HEK293 (cell line): ENCODE measurements at regions not wholly inside any gene's neighbourhood (a gene's known extent, or its start where the extent isn't known, plus 50 kb on each side); places are given as distances from the start of the nearest gene placed in this dataset.

Experiments used
- CTCF ChIA-PET: fragments of 350-600 bp; formaldehyde crosslinking; extraction: SDS; loops from one replicate; lab custom pipeline; 2021; ENCODE audit warnings: antibody characterized with exemption; lab: Yijun Ruan, JAX
- POLR2A ChIA-PET: fragments of 300-600 bp; formaldehyde crosslinking; extraction: SDS; loops from one replicate; lab custom pipeline; 2020; ENCODE audit warnings: antibody characterized with exemption, inconsistent platforms; lab: Yijun Ruan, JAX
- H3K27ac ChIP-seq: fragments of 200-500 bp; sonication (Bioruptor generic); 2 replicates; pipeline ENCODE4 v1.5.1; 2014; ENCODE audit warnings: low read depth, low read length, control low read depth, inconsistent platforms; ENCODE audit errors: extremely low read depth
- H3K36me3 ChIP-seq, 2 experiments: fragments of 200-500 bp in 1 of 2; sonication (Bioruptor generic) in 1 of 2; 1 replicate in 1 of 2; 2 replicates in 1 of 2; pipeline ENCODE4 v1.5.1; 2014 to 2017; ENCODE audit warnings: inconsistent platforms in 2 of 2, low read length in 2 of 2; ENCODE audit not compliant: control insufficient read depth in 2 of 2, insufficient read depth in 1 of 2
- H3K4me1 ChIP-seq: fragments of 200-500 bp; sonication (Bioruptor generic); 2 replicates; pipeline ENCODE4 v1.5.1; 2014; ENCODE audit warnings: mild to moderate bottlenecking, low read length, inconsistent platforms; ENCODE audit not compliant: control insufficient read depth, insufficient read depth
- H3K4me3 ChIP-seq: 2 replicates; pipeline ENCODE4 v1.5.1; 2011; ENCODE audit warnings: low read depth, mild to moderate bottlenecking, control low read depth, low read length, moderate library complexity
- H3K9me3 ChIP-seq: fragments of 200-500 bp; sonication (Bioruptor generic); 2 replicates; pipeline ENCODE4 v1.5.1; 2014; ENCODE audit warnings: low read depth, low read length, inconsistent platforms; ENCODE audit not compliant: control insufficient read depth, insufficient read depth
- GLIS2 ChIP-seq: fragments of 450-650 bp; formaldehyde crosslinking; IDR thresholded peaks from 2 replicates; pipeline ENCODE4 v1.5.1; 2016; ENCODE audit warnings: missing biosample characterization, missing genetic modification characterization
- HOXA7 ChIP-seq: sonication (generic); formaldehyde crosslinking; IDR thresholded peaks from 2 replicates; pipeline ENCODE4 v1.8.1; 2022; ENCODE audit warnings: missing genetic modification reagents, borderline replicate concordance
- MYNN ChIP-seq: fragments of 450-650 bp; formaldehyde crosslinking; IDR thresholded peaks from 2 replicates; pipeline ENCODE4 v1.5.1; 2016; ENCODE audit warnings: missing biosample characterization, missing genetic modification characterization, borderline replicate concordance
- REPIN1 ChIP-seq: fragments of 450-650 bp; formaldehyde crosslinking; IDR thresholded peaks from 2 replicates; pipeline ENCODE4 v1.5.1; 2017; ENCODE audit warnings: missing biosample characterization, missing genetic modification characterization, low read depth
- SP7 ChIP-seq: fragments of 450-650 bp; formaldehyde crosslinking; IDR thresholded peaks from 2 replicates; pipeline ENCODE4 v1.5.1; 2016; ENCODE audit warnings: missing biosample characterization, missing genetic modification characterization
- ZBTB11 ChIP-seq: fragments of 450-650 bp; formaldehyde crosslinking; conservative IDR thresholded peaks from 2 replicates; pipeline ENCODE4 v1.5.1; 2016; ENCODE audit warnings: low read depth, missing biosample characterization, missing genetic modification characterization
- ZBTB8A ChIP-seq: fragments of 450-650 bp; formaldehyde crosslinking; IDR thresholded peaks from 2 replicates; pipeline ENCODE4 v1.5.1; 2016; ENCODE audit warnings: missing biosample characterization, missing genetic modification characterization
- ZNF518A ChIP-seq: fragments of 450-650 bp; formaldehyde crosslinking; conservative IDR thresholded peaks from 2 replicates; pipeline ENCODE4 v1.5.1; 2016; ENCODE audit warnings: low read depth, missing biosample characterization, missing genetic modification characterization
- ZNF521 ChIP-seq: fragments of 450-650 bp; formaldehyde crosslinking; IDR thresholded peaks from 2 replicates; pipeline ENCODE4 v1.5.1; 2017; ENCODE audit warnings: missing biosample characterization, mild to moderate bottlenecking, missing genetic modification characterization
- ZNF529 ChIP-seq: fragments of 450-650 bp; formaldehyde crosslinking; IDR thresholded peaks from 2 replicates; pipeline ENCODE4 v1.5.1; 2017; ENCODE audit warnings: missing genetic modification characterization, missing biosample characterization; ENCODE audit not compliant: insufficient replicate concordance
- ZNF585B ChIP-seq: fragments of 450-650 bp; formaldehyde crosslinking; IDR thresholded peaks from 2 replicates; pipeline ENCODE4 v1.5.1; 2016; ENCODE audit warnings: missing biosample characterization, missing genetic modification characterization
- ZNF624 ChIP-seq: fragments of 450-650 bp; formaldehyde crosslinking; IDR thresholded peaks from 2 replicates; pipeline ENCODE4 v1.5.1; 2017; ENCODE audit warnings: missing biosample characterization, missing genetic modification characterization
- ZNF639 ChIP-seq: fragments of 450-650 bp; formaldehyde crosslinking; IDR thresholded peaks from 2 replicates; pipeline ENCODE4 v1.5.1; 2016; ENCODE audit warnings: missing biosample characterization, missing genetic modification characterization
- ZNF654 ChIP-seq: fragments of 450-650 bp; formaldehyde crosslinking; IDR thresholded peaks from 2 replicates; pipeline ENCODE4 v1.5.1; 2016; ENCODE audit warnings: low read depth, missing biosample characterization, missing genetic modification characterization
- ZNF677 ChIP-seq: fragments of 450-650 bp; IDR thresholded peaks from 2 replicates; pipeline ENCODE4 v1.5.0; 2018; ENCODE audit warnings: missing biosample characterization, mild to moderate bottlenecking, missing genetic modification characterization, moderate library complexity
- ZNF792 ChIP-seq: fragments of 450-650 bp; formaldehyde crosslinking; IDR thresholded peaks from 2 replicates; pipeline ENCODE4 v1.5.1; 2016; ENCODE audit warnings: missing biosample characterization, missing genetic modification characterization
- ZNF843 ChIP-seq: fragments of 450-650 bp; formaldehyde crosslinking; IDR thresholded peaks from 2 replicates; pipeline ENCODE4 v1.5.1; 2016; ENCODE audit warnings: missing biosample characterization, missing genetic modification characterization

- TF ChIP-seq ZBTB11 (tag by site-specific recombination) (no peak), HOXA7 (no peak), ZNF624 (tag by site-specific recombination) (no peak), ZNF654 (tag by site-specific recombination) (no peak), ZNF585B (tag by site-specific recombination) (no peak), REPIN1 (tag by site-specific recombination) (no peak), ZNF792 (tag by site-specific recombination) (no peak)
These were observed 710.6 kb upstream of the CELF2 start (continued) for GRCh38 chr10:10307036-10307435.

- no peaks in the 10 kb centered on the region; the same call in 1 of the 2 replicates for H3K9me3 ChIP-seq
- no peak for TF ChIP-seq SP7 (tag by site-specific recombination)
- no peak for TF ChIP-seq ZNF843 (tag by site-specific recombination)
- TF ChIP-seq, all 188 proteins: peak for 0
- ChIA-PET POLR2A (no interaction called here), CTCF (no interaction called here)
- no peak overlapping the region for H3K4me3 ChIP-seq
- H3K27ac ChIP-seq = no peak overlapping the region
- H3K36me3 ChIP-seq = no peaks in the 10 kb centered on the region
- H3K4me1 ChIP-seq = no peaks in the 10 kb centered on the region; the same call in 1 of the 2 replicates
These were observed 710.1 kb upstream of the CELF2 start for GRCh38 chr10:10307551-10307950.

GRCh38 chr10:10310498-10310897 is 707.2 kb upstream of the CELF2 start:
- H3K4me3 ChIP-seq = no peak overlapping the region

More at GRCh38 chr10:10310498-10310897, 707.2 kb upstream of the CELF2 start:
- ChIA-PET CTCF (no interaction called here), POLR2A (no interaction called here)
- H3K4me1 ChIP-seq = peaks cover 3% of the 10 kb centered on the region; the same call in 1 of the 2 replicates
- H3K9me3 ChIP-seq = no peaks in the 10 kb centered on the region; the same call in 1 of the 2 replicates
- H3K27ac ChIP-seq = no peak overlapping the region
- TF ChIP-seq ZNF518A (tag by site-specific recombination) (no peak), ZNF677 (tag by site-specific recombination) (no peak), ZNF521 (tag by site-specific recombination) (no peak), ZNF529 (no peak), GLIS2 (tag by site-specific recombination) (no peak), ZBTB8A (tag by site-specific recombination) (no peak), MYNN (tag by site-specific recombination) (no peak), ZNF639 (no peak)
- no peaks in the 10 kb centered on the region for H3K36me3 ChIP-seq
